ENCODE measurements at regions not wholly inside any gene's neighbourhood (a gene's known extent, or its start where the extent isn't known, plus 50 kb on each side); places are given as distances from the start of the nearest gene placed in this dataset.

DNA sequence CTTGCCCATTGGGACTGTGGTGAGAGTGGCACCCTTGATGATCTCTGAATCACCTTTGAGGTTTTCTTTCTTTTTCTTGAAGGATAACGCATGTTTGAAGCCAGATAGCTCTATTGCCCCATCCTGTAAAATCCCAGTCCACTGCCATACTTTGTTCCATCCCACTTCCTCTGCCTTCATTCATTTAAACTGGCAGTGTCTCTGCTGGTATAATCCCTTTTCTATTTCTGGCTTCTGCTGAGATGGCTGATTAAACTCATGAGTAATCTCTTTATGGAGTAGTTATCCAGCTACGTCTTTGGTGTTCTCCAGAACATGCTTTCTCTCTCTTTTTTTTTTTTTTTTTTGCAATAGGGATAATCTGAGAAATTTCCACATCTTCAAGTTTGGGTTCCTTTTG, 656.5 kb upstream of the SALL1 start:
- no peak for DNase-seq (ENCODE audit: low read depth in 4 of 6, low spot score in 6 of 6)
- Histone ChIP-seq H3K4me3 (ENCODE audit: low read depth, low read length) (no peak overlapping the region), H3K27me3 (ENCODE audit: control insufficient read depth, insufficient read depth, low read length) (no peaks in the 10 kb centered on the region), H3K27ac (ENCODE audit: low read depth, low read length) (no peak overlapping the region), H3K36me3 (ENCODE audit: control insufficient read depth, insufficient read depth, low read length) (no peaks in the 10 kb centered on the region), H3K9me3 (ENCODE audit: control insufficient read depth, insufficient read depth, low read length) (no peaks in the 10 kb centered on the region), H3K4me1 (ENCODE audit: control insufficient read depth, insufficient read depth, low read length) (no peaks in the 10 kb centered on the region)
- WGBS (ENCODE audit: insufficient coverage): 92% methylated on average over 1 of the region's 2 CpGs

DNA sequence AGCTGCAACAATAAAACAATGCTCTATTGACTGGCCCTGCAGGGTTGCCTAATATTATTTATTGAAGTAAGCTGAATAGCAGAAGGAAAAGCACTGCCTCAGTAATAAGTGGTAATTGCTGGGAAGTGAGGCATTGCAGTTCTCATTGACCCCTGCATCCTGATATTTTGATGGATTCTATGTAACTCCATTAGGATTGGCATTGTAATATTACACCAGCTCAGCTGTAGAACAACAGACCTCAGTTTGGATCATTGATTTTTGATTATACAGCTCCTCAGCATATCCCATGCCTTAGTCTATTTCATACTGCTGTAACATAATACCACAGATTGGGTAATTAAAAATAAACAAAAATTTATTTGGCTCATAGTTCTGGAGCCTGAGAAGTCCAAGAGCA, 650.6 kb upstream of the SALL1 start:
- H3K27ac ChIP-seq (ENCODE audit: low read depth, low read length): no peak overlapping the region
- no peaks in the 10 kb centered on the region for H3K36me3 ChIP-seq (ENCODE audit: control insufficient read depth, insufficient read depth, low read length)
- H3K27me3 ChIP-seq (ENCODE audit: control insufficient read depth, insufficient read depth, low read length): no peaks in the 10 kb centered on the region
- DNase-seq (ENCODE audit: low read depth in 4 of 6, low spot score in 6 of 6): peak in 1 of 6 donors; percentile 5
- H3K4me1 ChIP-seq (ENCODE audit: control insufficient read depth, insufficient read depth, low read length): no peaks in the 10 kb centered on the region
- H3K9me3 ChIP-seq (ENCODE audit: control insufficient read depth, insufficient read depth, low read length): no peaks in the 10 kb centered on the region
- H3K4me3 ChIP-seq (ENCODE audit: low read depth, low read length): no peak overlapping the region

DNA sequence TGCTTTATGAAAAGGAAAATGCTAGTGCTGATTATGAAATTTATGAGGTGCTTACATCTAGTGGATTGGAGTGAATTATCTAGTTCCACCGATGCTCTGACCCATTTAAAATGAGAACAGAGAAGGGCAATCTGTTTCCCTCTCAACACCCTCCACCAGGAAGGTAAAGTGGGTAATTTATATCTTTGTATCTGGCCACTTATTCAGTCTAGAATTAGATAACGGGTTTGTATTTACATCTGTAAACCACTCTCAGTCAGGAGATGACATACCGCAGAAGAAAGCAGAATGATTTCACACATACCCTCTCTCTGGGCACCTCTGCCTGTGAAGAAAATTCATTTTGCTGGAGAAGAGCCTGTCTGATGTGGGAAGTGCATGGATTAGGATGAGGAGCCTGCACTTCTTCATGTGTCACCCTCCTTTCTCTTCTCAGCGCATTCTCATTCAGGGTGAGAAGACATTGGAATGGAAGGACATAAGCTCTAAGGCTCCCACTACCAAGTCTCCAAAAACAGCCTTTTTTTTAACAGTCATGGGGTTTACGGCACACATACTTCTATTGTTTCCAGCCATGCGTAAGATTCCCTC, 646.7 kb upstream of the SALL1 start:
- peaks cover 1% of the 10 kb centered on the region for H3K4me1 ChIP-seq (ENCODE audit: control insufficient read depth, insufficient read depth, low read length)
- H3K9me3 ChIP-seq (ENCODE audit: control insufficient read depth, insufficient read depth, low read length): no peaks in the 10 kb centered on the region
- DNase-seq (ENCODE audit: low read depth in 4 of 6, low spot score in 6 of 6): peak in 1 of 6 donors; percentile 21
- 81% methylated on average over 3 of the region's 6 CpGs for WGBS (ENCODE audit: insufficient coverage)
- no peaks in the 10 kb centered on the region for H3K27me3 ChIP-seq (ENCODE audit: control insufficient read depth, insufficient read depth, low read length)
- H3K4me3 ChIP-seq (ENCODE audit: low read depth, low read length): no peak overlapping the region
- no peaks in the 10 kb centered on the region for H3K36me3 ChIP-seq (ENCODE audit: control insufficient read depth, insufficient read depth, low read length)
- no peak overlapping the region for H3K27ac ChIP-seq (ENCODE audit: low read depth, low read length)

DNA sequence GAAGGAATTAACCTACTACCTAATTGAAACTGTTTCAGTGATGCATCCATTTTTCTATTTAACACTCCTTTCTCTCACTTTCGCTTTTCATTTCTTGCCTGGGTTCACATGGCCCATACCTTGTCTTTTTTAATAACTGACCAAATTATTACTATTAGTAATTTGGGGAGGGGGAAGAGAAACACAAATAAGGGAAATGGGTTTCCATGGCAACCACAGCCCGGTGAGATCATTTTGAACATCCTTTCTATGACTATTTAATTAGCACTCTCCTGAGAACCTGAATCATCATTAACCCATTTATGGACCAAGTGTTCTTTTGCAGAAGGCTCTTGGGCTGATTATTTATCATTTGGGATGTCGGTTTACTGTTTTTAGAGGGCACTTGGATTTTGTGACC, 628.2 kb upstream of the SALL1 start:
- H3K36me3 ChIP-seq (ENCODE audit: control insufficient read depth, insufficient read depth, low read length): no peaks in the 10 kb centered on the region
- H3K4me1 ChIP-seq (ENCODE audit: control insufficient read depth, insufficient read depth, low read length): no peaks in the 10 kb centered on the region
- DNase-seq (ENCODE audit: low read depth in 4 of 6, low spot score in 6 of 6): peak in 1 of 6 donors; percentile 32
- WGBS (ENCODE audit: insufficient coverage): no CpG with 5 or more reads among the region's 3 CpGs
- H3K27me3 ChIP-seq (ENCODE audit: control insufficient read depth, insufficient read depth, low read length): no peaks in the 10 kb centered on the region
- no peak overlapping the region for H3K4me3 ChIP-seq (ENCODE audit: low read depth, low read length)
- H3K27ac ChIP-seq (ENCODE audit: low read depth, low read length): no peak overlapping the region
- H3K9me3 ChIP-seq (ENCODE audit: control insufficient read depth, insufficient read depth, low read length): no peaks in the 10 kb centered on the region

DNA sequence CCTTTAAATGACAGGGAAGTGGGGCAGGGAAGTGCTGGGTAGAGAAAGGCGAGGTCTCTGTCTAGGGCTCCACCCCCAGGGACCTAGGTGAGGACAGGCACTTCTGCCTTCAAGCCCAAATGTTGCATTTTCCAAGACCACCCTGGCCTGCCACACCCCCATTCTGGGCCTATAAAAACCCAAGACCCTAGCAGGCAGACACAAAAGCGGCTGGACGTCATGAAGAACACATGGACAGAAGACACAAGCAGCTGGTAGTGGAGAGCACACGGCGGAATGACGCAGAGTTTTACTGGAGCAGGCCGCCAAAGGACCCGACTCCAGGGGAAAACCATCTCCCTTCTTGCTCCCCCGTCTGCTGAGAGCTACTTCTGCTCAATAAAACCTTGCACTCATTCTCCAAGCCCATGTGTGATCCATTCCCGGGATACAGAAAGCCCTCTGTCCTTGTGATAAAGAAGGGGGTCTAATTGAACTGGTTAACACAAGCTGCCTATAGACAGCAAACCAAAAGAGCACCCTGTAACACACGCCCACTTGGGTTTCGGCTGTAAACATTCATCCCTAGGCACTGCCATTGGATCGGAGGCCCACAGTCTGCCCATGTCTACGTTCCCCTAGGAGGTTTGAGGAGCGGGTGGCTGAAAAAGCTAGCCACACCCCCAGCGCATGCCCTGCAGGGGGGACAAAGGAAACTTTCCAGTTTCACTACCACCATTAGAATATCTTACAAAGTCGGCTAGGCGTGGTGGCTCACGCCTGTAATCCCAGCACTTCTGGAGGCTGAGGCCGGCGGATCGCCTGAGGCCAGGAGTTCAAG, 622.2 kb upstream of the SALL1 start:
- peaks cover 8% of the 10 kb centered on the region for H3K4me1 ChIP-seq (ENCODE audit: control insufficient read depth, insufficient read depth, low read length)
- DNase-seq (ENCODE audit: low read depth in 4 of 6, low spot score in 6 of 6): peak in 2 of 6 donors; percentile 51 to 55
- WGBS (ENCODE audit: insufficient coverage): 77% methylated on average over 12 of the region's 22 CpGs
- no peak overlapping the region for H3K4me3 ChIP-seq (ENCODE audit: low read depth, low read length)
- H3K9me3 ChIP-seq (ENCODE audit: control insufficient read depth, insufficient read depth, low read length): no peaks in the 10 kb centered on the region
- no peak overlapping the region for H3K27ac ChIP-seq (ENCODE audit: low read depth, low read length)
- H3K36me3 ChIP-seq (ENCODE audit: control insufficient read depth, insufficient read depth, low read length): no peaks in the 10 kb centered on the region
- peaks cover 2% of the 10 kb centered on the region for H3K27me3 ChIP-seq (ENCODE audit: control insufficient read depth, insufficient read depth, low read length)

DNA sequence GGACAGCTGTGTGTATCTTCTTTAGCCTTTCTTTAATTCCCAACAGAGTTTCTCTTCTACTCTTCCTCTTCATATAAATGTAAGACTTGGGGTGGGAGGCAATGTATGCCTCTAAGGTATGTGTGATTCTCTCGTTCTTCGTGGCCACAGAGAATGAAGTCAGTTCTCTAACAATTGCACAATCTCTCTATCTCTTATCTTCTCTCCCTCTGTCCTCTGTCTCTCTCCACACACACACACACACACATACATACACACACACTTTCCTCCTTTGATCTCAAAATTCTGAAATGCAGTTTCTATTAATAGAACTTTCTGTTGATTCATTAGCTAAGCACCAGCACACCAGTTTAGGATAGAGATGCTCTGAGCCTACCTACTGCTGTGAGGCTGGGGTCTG, 615.7 kb upstream of the SALL1 start:
- WGBS (ENCODE audit: insufficient coverage): no CpG with 5 or more reads among the region's 2 CpGs
- DNase-seq (ENCODE audit: low read depth in 4 of 6, low spot score in 6 of 6): no peak
- Histone ChIP-seq H3K9me3 (ENCODE audit: control insufficient read depth, insufficient read depth, low read length) (no peaks in the 10 kb centered on the region), H3K4me1 (ENCODE audit: control insufficient read depth, insufficient read depth, low read length) (peaks cover 14% of the 10 kb centered on the region), H3K27ac (ENCODE audit: low read depth, low read length) (no peak overlapping the region), H3K4me3 (ENCODE audit: low read depth, low read length) (no peak overlapping the region), H3K27me3 (ENCODE audit: control insufficient read depth, insufficient read depth, low read length) (peaks cover 2% of the 10 kb centered on the region), H3K36me3 (ENCODE audit: control insufficient read depth, insufficient read depth, low read length) (no peaks in the 10 kb centered on the region)

DNA sequence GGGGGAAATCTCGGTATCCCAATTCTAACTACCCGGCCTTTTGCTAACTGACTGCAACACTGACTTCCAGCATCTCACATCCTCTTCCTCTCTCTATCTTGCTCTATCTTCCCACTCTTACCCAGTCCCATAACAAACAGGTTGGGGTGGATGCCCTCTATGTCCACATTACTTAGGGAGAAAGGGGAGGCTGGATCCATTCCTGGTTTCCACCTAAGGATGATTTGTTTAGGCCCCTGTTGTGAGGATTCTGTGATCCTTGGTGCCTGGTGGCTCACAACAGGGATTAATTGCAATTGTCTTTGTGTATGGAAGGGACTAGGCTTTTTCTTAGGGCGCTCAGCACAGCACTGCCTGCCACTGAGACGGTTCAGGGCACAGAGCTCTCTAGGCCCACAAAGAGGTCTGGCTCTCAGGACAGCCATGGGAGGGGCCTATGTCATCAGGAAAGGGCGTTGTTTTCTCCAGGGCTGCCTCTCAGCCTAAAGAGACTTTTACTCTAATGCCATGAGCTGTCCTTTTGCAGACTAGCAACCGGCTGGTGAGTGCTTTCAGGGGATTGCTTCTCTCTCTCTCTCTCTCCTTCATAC, 612.1 kb upstream of the SALL1 start:
- peaks cover 17% of the 10 kb centered on the region for H3K4me1 ChIP-seq (ENCODE audit: control insufficient read depth, insufficient read depth, low read length)
- H3K9me3 ChIP-seq (ENCODE audit: control insufficient read depth, insufficient read depth, low read length): no peaks in the 10 kb centered on the region
- H3K36me3 ChIP-seq (ENCODE audit: control insufficient read depth, insufficient read depth, low read length): no peaks in the 10 kb centered on the region
- H3K4me3 ChIP-seq (ENCODE audit: low read depth, low read length): no peak overlapping the region
- peaks cover 6% of the 10 kb centered on the region for H3K27me3 ChIP-seq (ENCODE audit: control insufficient read depth, insufficient read depth, low read length)
- peak overlapping the region; percentile 86 for H3K27ac ChIP-seq (ENCODE audit: low read depth, low read length)
- 51% methylated on average over 2 of the region's 6 CpGs for WGBS (ENCODE audit: insufficient coverage)
- DNase-seq (ENCODE audit: low read depth in 4 of 6, low spot score in 6 of 6): peak in 4 of 6 donors; percentile 43 to 84 (median 70)

DNA sequence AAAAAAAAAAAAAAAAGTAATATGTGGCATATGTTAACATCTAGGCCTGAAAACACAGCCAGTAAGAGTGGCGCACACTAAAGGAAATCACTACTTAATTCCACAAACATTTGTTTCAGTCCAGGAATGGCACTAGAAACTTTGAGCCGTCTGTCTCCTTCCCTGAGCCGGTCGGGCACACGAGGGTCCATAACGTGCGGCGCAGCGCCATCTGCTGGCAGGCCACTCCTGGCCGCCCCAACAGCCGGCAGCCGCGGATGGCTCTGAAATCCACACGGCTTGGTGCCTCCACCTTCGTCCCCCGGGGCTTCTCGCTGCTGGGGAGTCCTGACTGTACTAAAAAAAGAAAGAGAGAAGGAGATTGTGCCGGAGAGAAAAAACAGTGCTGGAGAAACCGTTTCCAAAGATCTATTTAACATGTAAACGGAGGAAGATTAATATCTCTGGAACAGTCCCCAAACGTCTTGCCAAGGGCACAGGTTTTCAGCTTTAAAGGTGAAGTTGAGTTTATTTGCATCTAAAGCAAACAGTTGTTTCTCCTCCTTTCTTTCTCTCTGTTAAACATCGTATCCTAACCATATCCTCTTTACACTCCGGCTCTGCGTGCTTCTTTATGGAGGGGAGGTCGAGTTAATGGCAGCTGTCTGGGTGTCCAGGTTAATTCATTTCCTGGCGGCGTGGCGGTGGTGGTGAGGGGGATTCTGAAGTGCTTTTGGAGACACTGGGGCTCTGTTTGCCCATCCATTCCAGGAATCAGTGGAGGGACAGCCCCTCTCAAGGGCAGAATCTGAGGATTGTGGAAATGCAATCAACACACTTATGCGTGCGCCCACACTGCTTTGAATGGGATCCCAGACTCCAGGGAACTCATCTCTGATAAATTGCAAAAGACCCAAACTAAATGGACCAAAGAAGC, 611.3 kb upstream of the SALL1 start:
- WGBS (ENCODE audit: insufficient coverage): under 1% methylated on average over 19 of the region's 30 CpGs

DNA sequence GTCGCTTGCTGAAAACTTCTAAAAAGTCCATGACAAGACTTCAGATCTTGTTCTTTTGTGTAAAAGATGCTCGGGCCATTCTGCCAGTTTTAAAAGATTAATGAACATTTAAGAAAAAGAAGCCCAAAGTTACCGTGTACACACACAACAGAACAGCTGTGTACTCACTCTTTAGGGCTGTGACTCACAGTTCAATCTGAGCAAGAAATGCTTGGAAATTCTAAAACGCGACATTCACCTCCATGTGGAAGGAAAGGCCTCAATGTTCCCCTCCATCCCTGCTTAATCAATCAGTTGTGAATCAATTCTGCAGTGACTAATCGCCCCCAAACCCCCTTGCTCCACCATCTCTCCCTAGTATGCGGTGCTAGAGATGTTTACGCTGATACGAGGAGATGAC, 609.9 kb upstream of the SALL1 start:
- H3K4me1 ChIP-seq (ENCODE audit: control insufficient read depth, insufficient read depth, low read length): peaks cover 25% of the 10 kb centered on the region

More for the DNA sequence above, 611.3 kb upstream of the SALL1 start:
- H3K9me3 ChIP-seq (ENCODE audit: control insufficient read depth, insufficient read depth, low read length): no peaks in the 10 kb centered on the region
- peak overlapping the region; percentile 86 for H3K27ac ChIP-seq (ENCODE audit: low read depth, low read length)
- no peaks in the 10 kb centered on the region for H3K36me3 ChIP-seq (ENCODE audit: control insufficient read depth, insufficient read depth, low read length)
- peaks cover 17% of the 10 kb centered on the region for H3K4me1 ChIP-seq (ENCODE audit: control insufficient read depth, insufficient read depth, low read length)
- H3K27me3 ChIP-seq (ENCODE audit: control insufficient read depth, insufficient read depth, low read length): peaks cover 6% of the 10 kb centered on the region
- H3K4me3 ChIP-seq (ENCODE audit: low read depth, low read length): peak overlapping the region; percentile 14
- peak; percentile 78 to 96 (median 87) for DNase-seq (ENCODE audit: low read depth in 4 of 6, low spot score in 6 of 6)

More for the DNA sequence above, 609.9 kb upstream of the SALL1 start:
- H3K9me3 ChIP-seq (ENCODE audit: control insufficient read depth, insufficient read depth, low read length): no peaks in the 10 kb centered on the region
- peak in 1 of 6 donors; percentile 60 for DNase-seq (ENCODE audit: low read depth in 4 of 6, low spot score in 6 of 6)
- peak overlapping the region; percentile 86 for H3K27ac ChIP-seq (ENCODE audit: low read depth, low read length)
- 50% methylated on average over 4 of the region's 9 CpGs for WGBS (ENCODE audit: insufficient coverage)
- H3K27me3 ChIP-seq (ENCODE audit: control insufficient read depth, insufficient read depth, low read length): peaks cover 6% of the 10 kb centered on the region
- peak overlapping the region; percentile 14 for H3K4me3 ChIP-seq (ENCODE audit: low read depth, low read length)
- H3K36me3 ChIP-seq (ENCODE audit: control insufficient read depth, insufficient read depth, low read length): no peaks in the 10 kb centered on the region
